HG02642 (cell line): ENCODE measurements at regions not wholly inside any gene's neighbourhood (a gene's known extent, or its start where the extent isn't known, plus 50 kb on each side); places are given as distances from the start of the nearest gene placed in this dataset.

ENCODE experiments used
- ATAC-seq: cut with Tn5 transposase; IDR thresholded peaks from one replicate; pipeline ENCODE4 v1.9.1; 2021; ENCODE audit warnings: mild to moderate bottlenecking; ENCODE audit not compliant: unreplicated experiment, poor library complexity

- ATAC-seq: no peak
Measured at GRCh38 chr3:170735821-170736220, 134.2 kb downstream of the RPL22L1 start.

DNA sequence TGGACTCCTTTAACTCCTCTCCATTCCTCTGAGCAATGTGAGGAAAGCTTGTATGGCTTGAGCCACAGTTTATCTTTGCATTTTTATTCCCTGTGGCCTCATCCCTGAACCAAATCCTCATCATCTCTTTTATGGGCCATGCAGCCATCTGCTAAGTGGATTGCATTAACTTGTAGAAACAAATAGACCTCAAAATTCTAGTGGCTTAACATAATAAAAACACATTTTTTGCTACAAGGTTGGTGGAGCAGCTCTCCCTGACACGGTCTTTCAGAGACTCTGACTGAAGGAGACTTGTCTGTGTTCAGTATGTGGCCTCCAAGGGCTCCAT, 135.3 kb downstream of the RPL22L1 start:
- no peak for ATAC-seq

- ATAC-seq: no peak
Measured at GRCh38 chr3:170734043-170734734, 135.8 kb downstream of the RPL22L1 start.

DNA sequence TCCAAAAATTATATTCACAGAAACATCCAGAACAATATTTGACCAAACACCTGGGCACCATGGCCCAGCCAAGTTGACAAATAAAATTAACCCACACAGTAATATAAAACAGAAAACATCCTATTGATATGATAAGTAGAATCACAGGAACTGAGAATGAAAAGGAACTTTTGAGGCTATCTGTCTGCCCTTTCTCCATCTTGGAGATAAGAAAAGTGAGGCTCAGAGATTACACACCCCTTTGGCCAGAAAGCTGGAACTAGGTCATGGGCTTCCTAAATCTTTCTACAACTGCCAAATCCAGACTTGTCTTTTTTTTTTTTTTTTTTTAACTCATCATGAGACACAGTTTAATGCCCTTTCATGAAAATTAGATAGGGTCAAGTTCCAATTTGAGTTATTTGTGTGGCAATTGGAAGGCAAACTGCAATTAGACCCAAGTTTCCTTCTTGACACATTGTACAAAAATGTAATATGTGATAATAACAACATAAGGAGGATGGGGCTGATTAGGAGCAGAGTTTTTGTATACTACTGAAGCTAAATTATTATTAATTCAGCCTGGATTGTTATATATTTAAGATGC, 137.2 kb downstream of the RPL22L1 start:
- no peak for ATAC-seq

- no peak for ATAC-seq
Measured at GRCh38 chr3:170731281-170731680, 138.7 kb downstream of the RPL22L1 start.

DNA sequence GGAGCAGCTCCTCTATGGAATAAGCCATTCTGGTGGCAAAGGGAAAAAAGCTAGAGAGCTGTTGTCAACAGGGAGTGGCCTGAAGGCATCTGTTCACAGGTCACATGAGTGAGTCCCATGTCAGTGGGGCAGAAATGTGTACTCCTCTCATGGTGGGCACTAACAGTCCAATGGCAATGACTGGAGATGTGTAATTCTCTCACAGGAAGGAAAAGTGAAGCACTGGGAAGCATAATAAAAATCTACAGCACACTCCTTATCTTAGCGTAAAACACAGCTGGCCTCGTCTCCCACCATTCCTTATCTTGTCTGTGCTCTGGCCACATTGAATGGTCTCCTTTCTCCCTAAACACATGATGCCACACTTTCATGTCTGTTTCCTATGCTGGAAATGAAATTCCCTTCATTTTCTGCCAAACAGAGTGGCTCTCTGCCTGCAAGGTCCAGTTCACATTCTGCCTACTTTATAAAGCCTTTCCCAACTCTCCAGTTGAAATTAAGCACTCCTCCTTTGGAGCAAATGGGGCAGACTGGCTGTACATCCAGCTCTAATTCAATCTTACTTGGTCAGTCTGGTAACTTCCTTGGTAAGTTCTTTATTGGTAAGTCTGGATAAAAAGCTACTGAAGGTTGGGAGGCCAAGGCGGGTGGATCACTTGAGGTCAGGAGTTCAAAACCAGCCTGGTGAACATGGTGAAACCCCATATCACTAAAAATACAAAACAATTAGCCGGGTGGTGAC, 139.8 kb downstream of the RPL22L1 start:
- ATAC-seq: no peak

GRCh38 chr3:170728181-170728580, 141.8 kb downstream of the RPL22L1 start:
- no peak for ATAC-seq

GRCh38 chr3:170727754-170728153, 141.9 kb upstream of the SLC7A14 start:
- ATAC-seq: no peak

DNA sequence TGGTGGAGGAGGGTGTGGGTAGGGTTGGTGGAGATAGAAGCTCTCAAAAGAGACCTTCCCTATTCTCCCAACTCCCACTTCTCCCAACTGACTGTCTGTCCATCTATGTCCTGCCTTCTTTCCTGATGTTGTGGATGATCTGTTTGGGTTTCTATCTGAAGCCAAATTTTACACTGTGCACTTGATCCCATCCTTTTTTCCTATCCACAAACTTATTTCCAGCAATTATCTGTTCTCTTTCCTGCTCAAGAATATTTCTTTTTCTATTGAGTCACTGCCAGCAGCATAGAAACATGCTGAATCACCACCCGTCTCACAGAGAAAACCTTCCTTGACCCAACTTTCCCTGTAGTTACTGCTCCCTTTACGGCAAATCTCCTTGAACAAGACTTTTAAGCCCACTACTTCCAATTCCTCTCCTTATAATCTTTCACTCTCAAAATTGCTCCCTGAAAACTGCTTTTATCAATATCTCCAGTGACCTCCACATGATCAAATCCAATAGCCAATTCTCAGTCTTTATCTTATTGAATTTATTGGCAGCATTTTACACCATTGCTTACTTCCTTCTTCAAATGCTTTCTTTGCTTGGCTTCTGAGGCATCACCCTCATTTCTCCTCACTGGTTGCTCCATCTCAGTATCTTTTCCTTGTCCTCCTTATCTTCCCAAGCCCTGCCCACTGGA, 141.2 kb upstream of the SLC7A14 start:
- no peak for ATAC-seq

DNA sequence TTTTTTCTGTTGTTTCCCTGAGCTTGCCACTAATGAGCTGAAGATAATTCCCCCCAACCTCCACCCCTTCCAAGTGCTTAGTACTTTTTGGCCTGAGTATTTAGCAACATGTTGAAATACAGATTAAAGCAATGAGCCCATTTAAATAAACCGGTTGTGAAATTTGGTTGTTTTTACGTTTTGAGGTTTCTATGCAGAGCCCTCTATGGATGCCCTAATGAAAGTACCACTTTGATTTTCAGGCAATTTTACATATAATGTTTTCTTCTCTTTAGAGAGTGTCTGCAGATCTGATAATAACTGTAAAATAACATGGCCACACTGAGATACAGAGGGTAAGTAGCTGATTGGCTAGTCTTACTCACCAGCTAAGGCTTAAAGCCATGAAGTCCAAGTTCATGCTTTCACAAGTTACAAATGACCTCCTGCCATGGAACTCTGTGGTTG, 139.4 kb upstream of the SLC7A14 start:
- ATAC-seq: no peak

DNA sequence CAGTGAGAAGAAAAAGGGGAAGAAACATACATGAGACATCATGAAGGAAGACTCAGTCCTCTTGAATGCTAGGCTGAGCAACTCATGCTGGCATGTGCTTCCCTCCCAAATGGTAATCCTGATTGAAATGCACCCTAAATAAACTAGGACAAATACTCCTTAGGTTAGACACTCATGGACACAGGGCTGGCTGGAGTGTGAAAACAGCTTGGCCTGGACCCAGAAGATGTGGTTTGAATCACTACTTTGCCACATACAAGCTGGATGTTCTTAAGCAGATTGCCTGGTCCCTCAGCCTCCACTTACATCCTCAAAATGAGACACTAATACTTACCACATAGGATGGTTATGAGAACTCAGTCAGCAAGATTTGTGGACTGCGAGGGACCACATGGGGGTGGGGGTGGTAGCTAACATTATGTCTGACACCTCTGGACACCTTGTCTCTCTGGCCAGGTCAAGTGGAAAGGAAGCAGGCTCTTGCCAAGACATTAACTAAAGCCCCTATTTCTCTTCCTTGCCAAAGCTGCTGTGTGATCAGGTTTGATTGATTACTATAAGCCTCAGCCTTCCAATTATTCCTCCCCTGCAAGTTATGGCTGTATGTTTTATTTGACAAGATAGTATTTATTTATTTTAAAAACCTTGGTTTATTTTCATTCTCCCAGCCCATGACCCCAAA, 138.9 kb upstream of the SLC7A14 start:
- no peak for ATAC-seq

DNA sequence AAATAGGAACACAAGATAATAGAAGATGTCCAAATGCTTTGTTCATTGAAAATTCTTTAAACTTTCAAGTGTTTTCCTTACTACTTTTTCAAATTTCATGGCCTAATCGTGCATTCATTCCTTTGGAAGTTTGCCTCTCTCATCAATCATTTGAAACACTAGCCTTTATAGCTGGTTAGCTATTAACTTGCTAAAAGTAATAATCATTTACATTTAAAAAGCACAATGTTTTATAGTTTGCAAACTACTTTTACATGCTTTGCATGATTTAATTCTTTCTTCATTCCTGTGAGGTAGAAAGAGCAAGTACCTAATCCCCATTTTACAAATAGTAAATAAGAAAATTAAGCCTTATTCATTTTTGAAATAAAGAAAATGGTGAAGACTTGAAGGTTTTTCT, 137.4 kb upstream of the SLC7A14 start:
- no peak for ATAC-seq

GRCh38 chr3:170721563-170721962, 135.7 kb upstream of the SLC7A14 start:
- no peak for ATAC-seq

DNA sequence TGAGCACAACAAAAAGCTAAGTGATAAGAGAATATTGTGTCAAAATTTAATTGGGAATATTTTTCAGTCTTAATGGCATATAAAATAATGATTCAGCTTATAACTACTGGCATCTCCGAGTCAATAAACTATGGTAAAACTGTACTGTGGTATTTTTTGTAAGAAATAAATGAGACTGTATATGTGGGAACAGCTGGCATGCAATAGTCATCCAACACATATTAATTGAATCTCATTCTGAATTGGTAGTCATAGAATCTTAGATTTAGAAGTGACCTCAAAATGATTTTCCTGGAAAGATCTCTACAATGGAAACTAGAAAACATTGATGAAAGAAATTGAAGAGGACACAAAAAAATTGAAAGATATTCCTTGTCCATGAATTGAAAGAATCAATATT, 133.4 kb upstream of the SLC7A14 start:
- ATAC-seq: no peak

GRCh38 chr3:170718848-170719247, 133.0 kb upstream of the SLC7A14 start:
- no peak for ATAC-seq

GRCh38 chr3:170717410-170718402, 131.8 kb upstream of the SLC7A14 start:
- no peak for ATAC-seq

GRCh38 chr3:170716172-170716805, 130.4 kb upstream of the SLC7A14 start:
- ATAC-seq: no peak

DNA sequence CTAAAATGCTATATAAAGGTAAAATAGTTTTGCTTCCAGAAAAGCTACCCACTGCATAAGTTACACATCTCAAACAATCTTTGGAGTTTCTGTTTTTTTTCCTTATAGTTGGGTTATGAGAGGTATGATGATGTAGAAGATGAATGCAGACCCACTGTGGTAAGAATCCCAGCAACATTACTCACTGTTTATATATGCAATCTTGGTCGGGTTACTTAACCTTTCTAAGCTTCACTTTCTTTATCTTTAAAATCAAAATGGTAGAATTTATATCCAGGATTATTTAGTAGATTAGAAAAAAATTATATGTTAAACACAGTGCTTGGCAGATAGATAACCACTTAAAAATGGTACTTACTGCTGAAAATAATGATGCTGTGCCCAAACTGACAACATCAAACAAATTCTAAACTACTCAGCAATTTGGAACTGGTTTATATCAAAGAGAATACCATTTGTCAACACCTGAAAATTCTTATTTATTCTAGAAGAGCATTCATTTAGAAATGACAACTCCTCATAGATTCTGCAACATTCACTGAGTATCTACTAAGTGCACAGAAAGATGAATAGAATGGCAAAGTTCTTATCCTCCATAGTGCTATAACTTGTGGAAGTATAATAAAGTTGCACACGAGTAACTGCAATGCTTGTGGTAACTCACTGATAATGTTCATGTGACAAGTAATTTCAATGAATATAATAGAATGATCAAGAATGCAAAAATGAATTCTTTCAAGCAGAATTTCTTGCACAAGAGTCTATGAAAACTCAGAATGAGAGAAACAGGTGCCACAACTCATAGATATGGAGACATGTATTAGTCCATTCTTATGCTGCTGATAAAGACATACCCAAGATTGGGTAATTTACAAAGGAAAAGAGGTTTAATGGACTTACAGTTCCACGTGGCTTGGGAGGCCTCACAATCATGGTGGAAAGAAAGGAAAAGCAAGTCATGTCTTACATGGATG, 129.0 kb upstream of the SLC7A14 start:
- ATAC-seq: no peak
